Caco-2 (cell line): ENCODE measurements at regions not wholly inside any gene's neighbourhood (a gene's known extent, or its start where the extent isn't known, plus 50 kb on each side); places are given as distances from the start of the nearest gene placed in this dataset.

Source experiments
- BruUV-seq: library from RNA; stranded (reverse); fragments of 400-500 nt; replicated peaks from 2 replicates; lab custom pipeline; 2021; lab: Mats Ljungman, UMichigan
- CTCF ChIA-PET: fragments of 300-600 bp; sonication (Branson Sonifier 250); formaldehyde crosslinking; loops from one replicate; lab custom pipeline; 2022; ENCODE audit warnings: antibody characterized with exemption; lab: Charles Lee
- POLR2A ChIA-PET: fragments of 300-600 bp; sonication (Branson Sonifier 250); formaldehyde crosslinking; loops from one replicate; lab custom pipeline; 2022; ENCODE audit warnings: antibody characterized with exemption; lab: Charles Lee
- DNase-seq, 2 experiments: peaks; one replicate each; pipeline versions ENCODE4 v3.0.0 to v3.0.0-alpha.2; 2020 to 2022
- H3K27me3 ChIP-seq: replicated peaks from 2 replicates; pipeline ENCODE4 v1.6.0; 2011; ENCODE audit warnings: low read length; ENCODE audit not compliant: control insufficient read depth, insufficient read depth
- H3K36me3 ChIP-seq: 2 replicates; pipeline ENCODE4 v1.5.1; 2011; ENCODE audit warnings: low read length; ENCODE audit not compliant: control insufficient read depth, insufficient read depth
- H3K4me1 ChIP-seq: fragments of 250-450 bp; sonication (Bioruptor Pico); 2 replicates; pipeline ENCODE4 v1.5.1; 2020; ENCODE audit warnings: mild to moderate bottlenecking
- H3K4me3 ChIP-seq: 2 replicates; pipeline ENCODE4 v1.5.1; 2011; ENCODE audit warnings: low read depth, mild to moderate bottlenecking, control low read depth, low read length
- H3K9me3 ChIP-seq: fragments of 250-450 bp; sonication (Bioruptor Pico); 2 replicates; pipeline ENCODE4 v1.5.1; 2020; ENCODE audit warnings: mild to moderate bottlenecking, moderate library complexity
- H3K27ac Mint-ChIP-seq: one replicate; pipeline ENCODE4 v1.8.0; 2022; ENCODE audit warnings: mixed read lengths; ENCODE audit not compliant: unreplicated experiment
- H3K27me3 Mint-ChIP-seq: one replicate; pipeline ENCODE4 v1.8.0; 2022; ENCODE audit warnings: mixed read lengths; ENCODE audit not compliant: insufficient read depth, unreplicated experiment
- H3K36me3 Mint-ChIP-seq: one replicate; pipeline ENCODE4 v1.8.0; 2022; ENCODE audit warnings: mild to moderate bottlenecking, mixed read lengths; ENCODE audit not compliant: insufficient read depth, unreplicated experiment
- H3K4me1 Mint-ChIP-seq: one replicate; pipeline ENCODE4 v1.8.0; 2022; ENCODE audit warnings: low read depth, mixed read lengths; ENCODE audit not compliant: unreplicated experiment
- H3K4me3 Mint-ChIP-seq: one replicate; pipeline ENCODE4 v1.8.0; 2022; ENCODE audit warnings: mild to moderate bottlenecking, moderate library complexity, mixed read lengths; ENCODE audit not compliant: unreplicated experiment
- H3K9me3 Mint-ChIP-seq: one replicate; pipeline ENCODE4 v1.8.0; 2022; ENCODE audit warnings: mixed read lengths; ENCODE audit not compliant: unreplicated experiment
- intact Hi-C: fragments of 100-400 bp; cut with micrococcal nuclease; formaldehyde crosslinking; loops from one replicate; pipeline ENCODE4 v1.10.0; 2022; ENCODE audit not compliant: unreplicated experiment
- TF ChIP-seq, protein P1 (sequence below), 2 experiments: fragments of 200-600 bp in 1 of 2; IDR thresholded peaks; 1 replicate in 1 of 2; 2 replicates in 1 of 2; pipeline versions ENCODE4 v1.5.1 to v1.8.0; 2011 to 2022; ENCODE audit warnings: antibody characterized with exemption in 1 of 2, control low read depth in 1 of 2, inconsistent platforms in 1 of 2, low read depth in 1 of 2, low read length in 1 of 2, mild to moderate bottlenecking in 1 of 2, moderate library complexity in 1 of 2; ENCODE audit not compliant: insufficient read depth in 1 of 2, severe bottlenecking in 1 of 2, unreplicated experiment in 1 of 2

DNA sequence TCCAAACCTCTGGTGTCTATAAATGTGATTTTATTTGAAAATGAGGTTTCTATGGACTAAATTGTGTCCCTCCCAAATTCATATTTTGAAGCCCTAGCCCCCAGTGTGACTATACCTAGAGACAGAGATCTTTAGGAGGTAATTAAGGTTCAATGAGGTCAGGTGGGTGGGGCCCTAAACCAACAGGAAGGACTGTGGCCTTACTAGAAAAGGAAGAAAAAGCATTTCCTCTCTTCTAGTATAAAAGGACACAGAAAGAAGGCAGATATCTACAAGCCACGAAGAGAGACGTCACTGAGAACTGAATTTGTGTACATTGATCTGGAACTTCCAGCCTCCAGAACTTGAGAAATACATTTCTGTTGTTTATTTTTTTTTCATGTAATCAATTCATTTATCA, 123.1 kb upstream of the RUNX1 start:
- H3K27me3 ChIP-seq, result no peaks in the 10 kb centered on the region
- H3K4me3 ChIP-seq, result no peak overlapping the region
- Mint-ChIP-seq H3K27me3 (no peaks in the 10 kb centered on the region), H3K4me3 (no peak overlapping the region), H3K4me1 (no peaks in the 10 kb centered on the region), H3K27ac (no peak overlapping the region), H3K9me3 (no peaks in the 10 kb centered on the region), H3K36me3 (no peaks in the 10 kb centered on the region)
- no peaks in the 10 kb centered on the region for H3K4me1 ChIP-seq
- ChIA-PET POLR2A (no interaction called here), CTCF (no interaction called here)
- intact Hi-C loops, result no loop called here
- DNase-seq, result no peak
- no peaks in the 10 kb centered on the region for H3K36me3 ChIP-seq
- TF ChIP-seq, protein P1, sequence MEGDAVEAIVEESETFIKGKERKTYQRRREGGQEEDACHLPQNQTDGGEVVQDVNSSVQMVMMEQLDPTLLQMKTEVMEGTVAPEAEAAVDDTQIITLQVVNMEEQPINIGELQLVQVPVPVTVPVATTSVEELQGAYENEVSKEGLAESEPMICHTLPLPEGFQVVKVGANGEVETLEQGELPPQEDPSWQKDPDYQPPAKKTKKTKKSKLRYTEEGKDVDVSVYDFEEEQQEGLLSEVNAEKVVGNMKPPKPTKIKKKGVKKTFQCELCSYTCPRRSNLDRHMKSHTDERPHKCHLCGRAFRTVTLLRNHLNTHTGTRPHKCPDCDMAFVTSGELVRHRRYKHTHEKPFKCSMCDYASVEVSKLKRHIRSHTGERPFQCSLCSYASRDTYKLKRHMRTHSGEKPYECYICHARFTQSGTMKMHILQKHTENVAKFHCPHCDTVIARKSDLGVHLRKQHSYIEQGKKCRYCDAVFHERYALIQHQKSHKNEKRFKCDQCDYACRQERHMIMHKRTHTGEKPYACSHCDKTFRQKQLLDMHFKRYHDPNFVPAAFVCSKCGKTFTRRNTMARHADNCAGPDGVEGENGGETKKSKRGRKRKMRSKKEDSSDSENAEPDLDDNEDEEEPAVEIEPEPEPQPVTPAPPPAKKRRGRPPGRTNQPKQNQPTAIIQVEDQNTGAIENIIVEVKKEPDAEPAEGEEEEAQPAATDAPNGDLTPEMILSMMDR (IDR thresholded peaks at IDR 0.05; ENCODE audit: insufficient read depth in 1 of 2, low read depth in 1 of 2, low read length in 1 of 2, severe bottlenecking in 1 of 2, unreplicated experiment in 1 of 2), result no peak
- BruUV-seq, result no TSS peak
- no peaks in the 10 kb centered on the region for H3K9me3 ChIP-seq

DNA sequence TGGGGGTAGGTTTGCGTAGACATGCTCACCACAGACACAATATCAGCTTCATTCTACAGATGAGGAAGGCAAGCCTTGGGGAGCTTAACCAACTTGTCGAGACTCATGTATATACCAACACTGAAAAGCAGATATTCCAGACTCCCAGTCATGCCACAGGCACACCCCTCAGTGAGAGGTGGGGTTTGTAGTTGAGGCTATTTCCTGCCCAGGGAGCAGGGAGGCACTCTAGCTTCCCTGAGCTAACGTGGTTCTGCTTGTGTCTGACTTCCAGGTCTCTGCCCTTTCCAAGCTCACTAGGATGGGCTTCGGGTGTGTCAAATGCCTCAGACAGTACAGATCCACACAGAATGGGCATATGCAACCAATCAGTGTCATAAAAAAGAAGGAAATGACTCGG, 122.3 kb upstream of the RUNX1 start:
- BruUV-seq, result no TSS peak
- ChIA-PET CTCF (no interaction called here), POLR2A (no interaction called here)
- H3K4me3 ChIP-seq, result no peak overlapping the region
- Mint-ChIP-seq H3K27ac (no peak overlapping the region), H3K36me3 (no peaks in the 10 kb centered on the region), H3K27me3 (no peaks in the 10 kb centered on the region), H3K4me1 (no peaks in the 10 kb centered on the region), H3K9me3 (no peaks in the 10 kb centered on the region), H3K4me3 (no peak overlapping the region)
- no peaks in the 10 kb centered on the region for H3K4me1 ChIP-seq
- H3K36me3 ChIP-seq, result no peaks in the 10 kb centered on the region
- TF ChIP-seq, protein P1 (IDR thresholded peaks at IDR 0.05; ENCODE audit: insufficient read depth in 1 of 2, low read depth in 1 of 2, low read length in 1 of 2, severe bottlenecking in 1 of 2, unreplicated experiment in 1 of 2), result no peak
- no peak for DNase-seq
- H3K27me3 ChIP-seq, result no peaks in the 10 kb centered on the region
- intact Hi-C loops, result no loop called here
- no peaks in the 10 kb centered on the region for H3K9me3 ChIP-seq

DNA sequence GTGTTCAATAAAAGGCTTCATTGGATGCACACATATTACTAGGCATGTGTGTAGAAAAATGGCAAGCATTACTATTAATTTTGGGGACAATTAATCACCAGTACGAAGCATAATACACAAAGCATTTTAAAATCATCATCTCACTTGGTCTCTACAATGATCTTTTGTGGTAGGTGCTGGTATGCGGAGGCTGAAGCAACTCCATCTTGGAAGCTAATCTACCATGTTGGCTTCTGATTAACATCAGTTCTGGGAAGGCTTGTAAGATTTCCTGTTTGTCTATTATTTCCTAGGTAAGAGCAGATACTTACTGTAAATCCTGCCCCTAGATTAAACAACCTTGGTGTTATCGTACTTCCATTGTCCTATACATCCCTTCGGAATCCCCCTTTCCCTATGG, 121.7 kb upstream of the RUNX1 start:
- H3K9me3 Mint-ChIP-seq, result peaks cover 2% of the 10 kb centered on the region
- H3K4me1 Mint-ChIP-seq, result no peaks in the 10 kb centered on the region
- TF ChIP-seq, protein P1 (IDR thresholded peaks at IDR 0.05; ENCODE audit: insufficient read depth in 1 of 2, low read depth in 1 of 2, low read length in 1 of 2, severe bottlenecking in 1 of 2, unreplicated experiment in 1 of 2), result no peak
- no peak overlapping the region for H3K4me3 Mint-ChIP-seq
- Histone ChIP-seq H3K4me1 (no peaks in the 10 kb centered on the region), H3K4me3 (no peak overlapping the region), H3K27me3 (no peaks in the 10 kb centered on the region), H3K36me3 (no peaks in the 10 kb centered on the region), H3K9me3 (no peaks in the 10 kb centered on the region)
- POLR2A ChIA-PET, result no interaction called here
- BruUV-seq, result no TSS peak
- DNase-seq, result no peak
- intact Hi-C loops, result no loop called here
- CTCF ChIA-PET, result no interaction called here
- H3K36me3 Mint-ChIP-seq, result no peaks in the 10 kb centered on the region
- no peaks in the 10 kb centered on the region for H3K27me3 Mint-ChIP-seq
- no peak overlapping the region for H3K27ac Mint-ChIP-seq
